ENCODE measurements at regions not wholly inside any gene's neighbourhood (a gene's known extent, or its start where the extent isn't known, plus 50 kb on each side); places are given as distances from the start of the nearest gene placed in this dataset.

DNA sequence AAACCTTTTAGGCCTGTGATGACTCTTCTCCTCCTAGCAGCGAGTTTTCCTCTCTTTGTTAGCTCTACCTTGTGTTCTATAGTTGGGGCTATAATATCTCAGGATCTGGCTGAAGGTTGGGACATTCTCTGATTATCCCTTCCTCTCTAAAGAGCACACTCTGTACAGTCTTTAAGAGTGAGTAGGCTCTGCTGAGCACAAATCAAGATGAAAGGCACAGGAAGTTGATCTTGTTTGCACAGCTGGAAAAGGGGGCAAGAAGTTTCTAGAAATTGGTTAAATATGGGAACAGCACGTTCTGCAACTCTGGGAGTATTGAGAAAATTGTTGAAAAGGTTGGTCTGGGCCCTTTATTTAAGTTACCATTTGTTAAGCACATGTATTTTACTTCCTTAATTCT is 240.9 kb downstream of the CDH11 start:
- no peak overlapping the region for H3K4me3 ChIP-seq
- no peaks in the 10 kb centered on the region for H3K27me3 ChIP-seq (replicated peaks; ENCODE audit: insufficient read depth)
- no peak for DNase-seq (ENCODE audit: low spot score)
- 36% methylated on average over 2 of the region's 2 CpGs for WGBS
- TF ChIP-seq POLR2A (IDR thresholded peaks at IDR 0.05) = no peak
- TF ChIP-seq POLR2AphosphoS5 (IDR thresholded peaks at IDR 0.05) = peak; percentile 20
- no peaks in the 10 kb centered on the region for H3K36me3 ChIP-seq
- H3K27ac ChIP-seq = no peak overlapping the region
- no peaks in the 10 kb centered on the region for H3K9me3 ChIP-seq
- intact Hi-C loops (cut with DNase I) = no loop called here
- no peaks in the 10 kb centered on the region for H3K4me1 ChIP-seq (replicated peaks)

DNA sequence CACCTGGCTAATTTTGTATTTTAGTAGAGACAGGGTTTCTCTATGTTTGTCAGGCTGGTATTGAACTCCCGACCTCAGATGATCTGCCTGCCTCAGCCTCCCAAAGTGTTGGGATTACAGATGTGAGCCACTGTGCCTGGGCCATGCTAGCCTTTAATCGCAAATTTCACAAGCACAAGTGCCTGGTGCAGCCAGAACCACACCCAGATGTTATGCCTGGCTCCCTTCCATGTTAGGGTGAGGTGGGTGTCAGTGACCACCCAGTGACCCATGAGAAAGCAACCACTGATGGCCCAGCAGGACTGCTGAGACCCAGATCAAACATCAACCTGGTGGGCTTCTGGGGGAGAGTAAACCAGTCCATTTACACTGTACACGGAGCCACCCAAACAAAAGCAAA is 241.9 kb downstream of the CDH11 start:
- Histone ChIP-seq H3K4me3 (no peak overlapping the region), H3K9me3 (no peaks in the 10 kb centered on the region), H3K27ac (no peak overlapping the region), H3K27me3 (replicated peaks; ENCODE audit: insufficient read depth) (no peaks in the 10 kb centered on the region), H3K36me3 (no peaks in the 10 kb centered on the region), H3K4me1 (replicated peaks) (no peaks in the 10 kb centered on the region)
- WGBS = 92% methylated on average over 3 of the region's 3 CpGs
- TF ChIP-seq POLR2A (IDR thresholded peaks at IDR 0.05) (no peak), POLR2AphosphoS5 (IDR thresholded peaks at IDR 0.05) (no peak)
- TF ChIP-seq, protein P1, sequence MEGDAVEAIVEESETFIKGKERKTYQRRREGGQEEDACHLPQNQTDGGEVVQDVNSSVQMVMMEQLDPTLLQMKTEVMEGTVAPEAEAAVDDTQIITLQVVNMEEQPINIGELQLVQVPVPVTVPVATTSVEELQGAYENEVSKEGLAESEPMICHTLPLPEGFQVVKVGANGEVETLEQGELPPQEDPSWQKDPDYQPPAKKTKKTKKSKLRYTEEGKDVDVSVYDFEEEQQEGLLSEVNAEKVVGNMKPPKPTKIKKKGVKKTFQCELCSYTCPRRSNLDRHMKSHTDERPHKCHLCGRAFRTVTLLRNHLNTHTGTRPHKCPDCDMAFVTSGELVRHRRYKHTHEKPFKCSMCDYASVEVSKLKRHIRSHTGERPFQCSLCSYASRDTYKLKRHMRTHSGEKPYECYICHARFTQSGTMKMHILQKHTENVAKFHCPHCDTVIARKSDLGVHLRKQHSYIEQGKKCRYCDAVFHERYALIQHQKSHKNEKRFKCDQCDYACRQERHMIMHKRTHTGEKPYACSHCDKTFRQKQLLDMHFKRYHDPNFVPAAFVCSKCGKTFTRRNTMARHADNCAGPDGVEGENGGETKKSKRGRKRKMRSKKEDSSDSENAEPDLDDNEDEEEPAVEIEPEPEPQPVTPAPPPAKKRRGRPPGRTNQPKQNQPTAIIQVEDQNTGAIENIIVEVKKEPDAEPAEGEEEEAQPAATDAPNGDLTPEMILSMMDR (IDR thresholded peaks at IDR 0.05) = no peak
- DNase-seq (ENCODE audit: low spot score) = no peak
- intact Hi-C loops (cut with DNase I) = no loop called here

DNA sequence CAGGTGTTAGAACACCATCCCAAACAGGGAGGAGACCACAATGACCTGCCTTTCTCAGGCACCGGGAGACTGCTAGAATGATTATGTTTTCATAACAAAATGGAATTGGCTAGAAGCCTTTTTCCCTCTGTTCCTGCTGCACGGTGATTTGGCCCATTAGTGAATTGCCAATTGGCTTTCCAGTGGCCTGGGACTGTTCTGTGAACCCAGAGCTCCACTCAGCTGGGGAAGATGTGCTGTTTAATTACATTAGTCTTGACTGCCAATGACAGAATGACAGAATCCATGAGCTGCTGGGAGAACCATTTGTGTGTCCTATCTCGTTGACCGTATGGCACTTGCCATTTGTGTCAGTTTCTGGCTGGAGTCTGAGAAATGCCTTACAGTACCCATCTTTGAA is 242.9 kb downstream of the CDH11 start:
- intact Hi-C loops (cut with DNase I) = no loop called here
- no peak for DNase-seq (ENCODE audit: low spot score)
- TF ChIP-seq POLR2A (IDR thresholded peaks at IDR 0.05) (no peak), POLR2AphosphoS5 (IDR thresholded peaks at IDR 0.05) (no peak)
- TF ChIP-seq, protein P1 (IDR thresholded peaks at IDR 0.05) = no peak

DNA sequence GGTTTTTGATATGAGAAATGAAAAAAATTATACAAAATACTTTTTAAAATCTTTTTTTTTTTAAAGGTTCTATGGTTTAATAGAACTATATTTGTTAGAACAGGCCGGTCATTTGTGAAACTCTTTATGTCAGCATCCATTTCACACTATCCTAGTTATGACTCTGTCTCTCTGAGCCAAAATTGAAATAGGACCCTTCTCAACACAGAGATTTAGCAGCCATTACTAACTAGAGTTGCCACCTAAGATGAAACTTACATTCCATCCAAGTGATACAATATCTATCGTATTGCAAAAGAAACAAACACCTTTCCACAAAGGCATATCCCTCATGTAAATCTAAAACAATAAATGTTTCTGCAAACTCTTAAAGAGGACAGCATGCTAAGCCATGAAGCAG is 249.8 kb downstream of the CDH11 start:
- Histone ChIP-seq H3K9me3 (no peaks in the 10 kb centered on the region), H3K27me3 (replicated peaks; ENCODE audit: insufficient read depth) (no peaks in the 10 kb centered on the region), H3K36me3 (no peaks in the 10 kb centered on the region), H3K4me3 (no peak overlapping the region), H3K27ac (no peak overlapping the region), H3K4me1 (replicated peaks) (no peaks in the 10 kb centered on the region)
- TF ChIP-seq POLR2AphosphoS5 (IDR thresholded peaks at IDR 0.05) (no peak), POLR2A (IDR thresholded peaks at IDR 0.05) (no peak)
- TF ChIP-seq, protein P1 (IDR thresholded peaks at IDR 0.05) = no peak
- WGBS = 72% methylated on average over 2 of the region's 2 CpGs
- intact Hi-C loops (cut with DNase I) = no loop called here
- DNase-seq (ENCODE audit: low spot score) = no peak

More for the DNA sequence above, 242.9 kb downstream of the CDH11 start:
- H3K9me3 ChIP-seq = no peaks in the 10 kb centered on the region
- WGBS = 69% methylated on average over 4 of the region's 4 CpGs
- H3K27ac ChIP-seq = no peak overlapping the region
- H3K4me3 ChIP-seq = no peak overlapping the region
- no peaks in the 10 kb centered on the region for H3K36me3 ChIP-seq
- no peaks in the 10 kb centered on the region for H3K4me1 ChIP-seq (replicated peaks)
- no peaks in the 10 kb centered on the region for H3K27me3 ChIP-seq (replicated peaks; ENCODE audit: insufficient read depth)

DNA sequence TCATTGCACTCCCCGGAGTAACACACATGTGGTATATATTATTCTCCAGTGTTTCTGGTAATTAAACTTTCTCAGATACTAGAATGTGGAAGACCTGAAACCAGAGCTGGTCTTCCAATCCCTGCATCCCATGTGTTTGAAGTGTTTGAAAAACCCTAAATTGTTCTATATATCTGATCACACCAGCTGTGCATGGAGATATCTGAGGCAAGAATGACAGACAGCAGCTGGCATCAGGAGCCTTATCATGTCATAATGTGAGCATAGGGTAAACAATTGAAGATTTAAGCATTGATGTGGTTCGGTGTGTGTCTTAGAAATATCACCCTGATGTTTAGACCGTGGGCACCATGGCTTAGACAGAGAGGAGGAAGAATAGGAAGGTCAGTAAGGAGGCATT is 251.0 kb downstream of the CDH11 start:
- no peaks in the 10 kb centered on the region for H3K27me3 ChIP-seq (replicated peaks; ENCODE audit: insufficient read depth)
- no peaks in the 10 kb centered on the region for H3K9me3 ChIP-seq
- no peaks in the 10 kb centered on the region for H3K4me1 ChIP-seq (replicated peaks)
- WGBS = 67% methylated on average over 3 of the region's 3 CpGs
- TF ChIP-seq POLR2AphosphoS5 (IDR thresholded peaks at IDR 0.05) (no peak), POLR2A (IDR thresholded peaks at IDR 0.05) (no peak)
- TF ChIP-seq, protein P1 (IDR thresholded peaks at IDR 0.05) = no peak
- H3K4me3 ChIP-seq = no peak overlapping the region
- no peak overlapping the region for H3K27ac ChIP-seq
- intact Hi-C loops (cut with DNase I) = no loop called here
- no peak for DNase-seq (ENCODE audit: low spot score)
- H3K36me3 ChIP-seq = no peaks in the 10 kb centered on the region

Measured in prostate gland (tissue), 2 donors.